GM23338 (cell line): ENCODE measurements at regions not wholly inside any gene's neighbourhood (a gene's known extent, or its start where the extent isn't known, plus 50 kb on each side); places are given as distances from the start of the nearest gene placed in this dataset.

Experiments
- CREB1 ChIP-seq: fragments of 250-450 bp; sonication (Bioruptor Pico); IDR thresholded peaks from 2 replicates; pipeline ENCODE4 v1.5.0; 2020; ENCODE audit warnings: low read depth, mild to moderate bottlenecking, moderate library complexity
- EZH2 ChIP-seq: fragments of 200-600 bp; sonication (generic); IDR thresholded peaks from one replicate; pipeline ENCODE4 v1.8.0; 2017; ENCODE audit warnings: antibody characterized with exemption, mild to moderate bottlenecking, low read depth; ENCODE audit not compliant: unreplicated experiment
- EZH2phosphoT487 ChIP-seq: fragments of 200-600 bp; sonication (generic); IDR thresholded peaks from one replicate; pipeline ENCODE4 v1.8.1; 2018; ENCODE audit warnings: antibody characterized with exemption; ENCODE audit not compliant: unreplicated experiment
- NANOG ChIP-seq: IDR thresholded peaks from 2 replicates; pipeline ENCODE4 v1.6.1; 2016; ENCODE audit warnings: antibody characterized with exemption, borderline replicate concordance
- POLR2AphosphoS5 ChIP-seq: IDR thresholded peaks from 2 replicates; pipeline ENCODE4 v1.6.1; 2016; ENCODE audit warnings: antibody characterized with exemption, low read depth
- TF ChIP-seq, protein P1 (sequence below), 2 experiments: fragments of 200-600 bp in 1 of 2; sonication (generic) in 1 of 2; conservative IDR thresholded peaks; 2 replicates each; pipeline versions ENCODE4 v1.5.1 to v1.6.1; 2016 to 2017; ENCODE audit warnings: antibody characterized with exemption in 2 of 2, low read depth in 2 of 2, mild to moderate bottlenecking in 2 of 2, moderate library complexity in 1 of 2
- TF ChIP-seq, protein P2 (sequence below): IDR thresholded peaks from one replicate; pipeline ENCODE4 v1.6.1; 2018; ENCODE audit warnings: antibody characterized with exemption; ENCODE audit not compliant: unreplicated experiment

DNA sequence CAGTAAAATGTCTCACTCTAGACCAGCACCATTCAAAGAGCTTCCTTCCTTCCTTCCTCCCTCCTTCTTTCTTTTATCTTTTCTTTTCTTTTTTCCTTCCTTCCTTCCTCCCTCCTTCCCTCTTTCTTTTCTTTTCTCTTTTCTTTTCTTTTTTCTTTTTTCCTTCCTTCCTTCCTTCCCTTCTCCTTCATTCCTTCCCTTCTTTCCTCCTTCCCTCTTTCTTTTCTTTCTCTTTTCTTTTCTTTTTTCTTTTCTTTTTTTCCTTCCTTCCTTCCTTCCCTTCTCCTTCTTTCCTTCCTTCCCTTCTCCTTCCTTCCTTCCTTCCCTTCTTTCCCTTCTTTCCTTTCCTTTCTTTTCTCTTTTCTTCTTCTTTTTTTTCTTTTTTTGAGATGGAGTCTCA, 985.1 kb downstream of the DSC3 start:
- TF ChIP-seq EZH2 (no peak), POLR2AphosphoS5 (no peak), NANOG (no peak), EZH2phosphoT487 (no peak), CREB1 (CRISPR knock-in tag) (no peak)
- TF ChIP-seq, protein P1, sequence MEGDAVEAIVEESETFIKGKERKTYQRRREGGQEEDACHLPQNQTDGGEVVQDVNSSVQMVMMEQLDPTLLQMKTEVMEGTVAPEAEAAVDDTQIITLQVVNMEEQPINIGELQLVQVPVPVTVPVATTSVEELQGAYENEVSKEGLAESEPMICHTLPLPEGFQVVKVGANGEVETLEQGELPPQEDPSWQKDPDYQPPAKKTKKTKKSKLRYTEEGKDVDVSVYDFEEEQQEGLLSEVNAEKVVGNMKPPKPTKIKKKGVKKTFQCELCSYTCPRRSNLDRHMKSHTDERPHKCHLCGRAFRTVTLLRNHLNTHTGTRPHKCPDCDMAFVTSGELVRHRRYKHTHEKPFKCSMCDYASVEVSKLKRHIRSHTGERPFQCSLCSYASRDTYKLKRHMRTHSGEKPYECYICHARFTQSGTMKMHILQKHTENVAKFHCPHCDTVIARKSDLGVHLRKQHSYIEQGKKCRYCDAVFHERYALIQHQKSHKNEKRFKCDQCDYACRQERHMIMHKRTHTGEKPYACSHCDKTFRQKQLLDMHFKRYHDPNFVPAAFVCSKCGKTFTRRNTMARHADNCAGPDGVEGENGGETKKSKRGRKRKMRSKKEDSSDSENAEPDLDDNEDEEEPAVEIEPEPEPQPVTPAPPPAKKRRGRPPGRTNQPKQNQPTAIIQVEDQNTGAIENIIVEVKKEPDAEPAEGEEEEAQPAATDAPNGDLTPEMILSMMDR (conservative IDR thresholded peaks at IDR 0.05; ENCODE audit: low read depth in 2 of 2) = no peak
- TF ChIP-seq, protein P2, sequence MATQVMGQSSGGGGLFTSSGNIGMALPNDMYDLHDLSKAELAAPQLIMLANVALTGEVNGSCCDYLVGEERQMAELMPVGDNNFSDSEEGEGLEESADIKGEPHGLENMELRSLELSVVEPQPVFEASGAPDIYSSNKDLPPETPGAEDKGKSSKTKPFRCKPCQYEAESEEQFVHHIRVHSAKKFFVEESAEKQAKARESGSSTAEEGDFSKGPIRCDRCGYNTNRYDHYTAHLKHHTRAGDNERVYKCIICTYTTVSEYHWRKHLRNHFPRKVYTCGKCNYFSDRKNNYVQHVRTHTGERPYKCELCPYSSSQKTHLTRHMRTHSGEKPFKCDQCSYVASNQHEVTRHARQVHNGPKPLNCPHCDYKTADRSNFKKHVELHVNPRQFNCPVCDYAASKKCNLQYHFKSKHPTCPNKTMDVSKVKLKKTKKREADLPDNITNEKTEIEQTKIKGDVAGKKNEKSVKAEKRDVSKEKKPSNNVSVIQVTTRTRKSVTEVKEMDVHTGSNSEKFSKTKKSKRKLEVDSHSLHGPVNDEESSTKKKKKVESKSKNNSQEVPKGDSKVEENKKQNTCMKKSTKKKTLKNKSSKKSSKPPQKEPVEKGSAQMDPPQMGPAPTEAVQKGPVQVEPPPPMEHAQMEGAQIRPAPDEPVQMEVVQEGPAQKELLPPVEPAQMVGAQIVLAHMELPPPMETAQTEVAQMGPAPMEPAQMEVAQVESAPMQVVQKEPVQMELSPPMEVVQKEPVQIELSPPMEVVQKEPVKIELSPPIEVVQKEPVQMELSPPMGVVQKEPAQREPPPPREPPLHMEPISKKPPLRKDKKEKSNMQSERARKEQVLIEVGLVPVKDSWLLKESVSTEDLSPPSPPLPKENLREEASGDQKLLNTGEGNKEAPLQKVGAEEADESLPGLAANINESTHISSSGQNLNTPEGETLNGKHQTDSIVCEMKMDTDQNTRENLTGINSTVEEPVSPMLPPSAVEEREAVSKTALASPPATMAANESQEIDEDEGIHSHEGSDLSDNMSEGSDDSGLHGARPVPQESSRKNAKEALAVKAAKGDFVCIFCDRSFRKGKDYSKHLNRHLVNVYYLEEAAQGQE = no peak
